ENCODE measurements at regions not wholly inside any gene's neighbourhood (a gene's known extent, or its start where the extent isn't known, plus 50 kb on each side); places are given as distances from the start of the nearest gene placed in this dataset.

DNA sequence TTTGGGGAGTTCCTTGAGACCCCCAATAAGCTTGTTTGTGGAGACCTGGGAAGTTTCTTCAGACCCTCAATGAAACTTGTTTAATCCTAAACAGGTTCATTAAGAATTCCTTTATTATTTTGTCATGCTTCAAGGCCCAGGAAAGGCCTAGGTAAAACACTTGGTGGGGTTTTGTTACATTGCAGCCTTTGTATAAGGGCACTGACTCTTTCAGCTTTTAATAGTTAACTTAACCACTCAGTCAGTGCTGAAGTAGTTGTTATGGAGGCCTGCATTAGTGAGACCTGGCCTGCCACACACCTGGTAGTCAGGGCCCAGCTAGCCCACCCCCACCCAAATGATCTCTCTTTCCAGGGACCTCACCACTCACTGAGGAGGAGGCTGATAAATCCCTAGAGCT, 103.7 kb downstream of the FCRL5 start:
- TF ChIP-seq, protein P1, sequence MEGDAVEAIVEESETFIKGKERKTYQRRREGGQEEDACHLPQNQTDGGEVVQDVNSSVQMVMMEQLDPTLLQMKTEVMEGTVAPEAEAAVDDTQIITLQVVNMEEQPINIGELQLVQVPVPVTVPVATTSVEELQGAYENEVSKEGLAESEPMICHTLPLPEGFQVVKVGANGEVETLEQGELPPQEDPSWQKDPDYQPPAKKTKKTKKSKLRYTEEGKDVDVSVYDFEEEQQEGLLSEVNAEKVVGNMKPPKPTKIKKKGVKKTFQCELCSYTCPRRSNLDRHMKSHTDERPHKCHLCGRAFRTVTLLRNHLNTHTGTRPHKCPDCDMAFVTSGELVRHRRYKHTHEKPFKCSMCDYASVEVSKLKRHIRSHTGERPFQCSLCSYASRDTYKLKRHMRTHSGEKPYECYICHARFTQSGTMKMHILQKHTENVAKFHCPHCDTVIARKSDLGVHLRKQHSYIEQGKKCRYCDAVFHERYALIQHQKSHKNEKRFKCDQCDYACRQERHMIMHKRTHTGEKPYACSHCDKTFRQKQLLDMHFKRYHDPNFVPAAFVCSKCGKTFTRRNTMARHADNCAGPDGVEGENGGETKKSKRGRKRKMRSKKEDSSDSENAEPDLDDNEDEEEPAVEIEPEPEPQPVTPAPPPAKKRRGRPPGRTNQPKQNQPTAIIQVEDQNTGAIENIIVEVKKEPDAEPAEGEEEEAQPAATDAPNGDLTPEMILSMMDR (IDR thresholded peaks at IDR 0.05): no peak
- TF ChIP-seq EP300 (IDR thresholded peaks at IDR 0.05) (no peak), POLR2AphosphoS5 (IDR thresholded peaks at IDR 0.05) (no peak), POLR2A (IDR thresholded peaks at IDR 0.05) (no peak)
